ENCODE measurements at regions not wholly inside any gene's neighbourhood (a gene's known extent, or its start where the extent isn't known, plus 50 kb on each side); places are given as distances from the start of the nearest gene placed in this dataset.

DNA sequence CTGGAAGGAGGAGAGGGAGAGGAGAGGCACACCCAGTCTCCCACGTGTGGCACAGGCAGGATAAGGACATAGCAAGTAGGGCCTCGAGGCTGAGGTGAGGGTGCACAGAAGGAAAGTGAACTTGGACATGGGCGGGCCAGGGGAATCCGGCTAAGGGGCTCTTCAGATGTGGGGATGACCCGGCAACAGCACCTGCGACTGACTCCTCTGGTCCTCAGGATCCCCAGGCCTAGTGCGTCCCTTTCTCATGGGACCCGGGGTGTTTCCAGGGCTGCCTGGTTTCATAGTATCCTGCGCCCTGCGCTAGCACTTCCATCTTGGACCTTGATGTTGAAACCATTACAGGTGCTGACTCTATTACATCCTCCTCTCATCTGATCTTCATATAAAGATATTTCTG, 96.1 kb upstream of the LYZL2 start:
- TF ChIP-seq, protein P1, sequence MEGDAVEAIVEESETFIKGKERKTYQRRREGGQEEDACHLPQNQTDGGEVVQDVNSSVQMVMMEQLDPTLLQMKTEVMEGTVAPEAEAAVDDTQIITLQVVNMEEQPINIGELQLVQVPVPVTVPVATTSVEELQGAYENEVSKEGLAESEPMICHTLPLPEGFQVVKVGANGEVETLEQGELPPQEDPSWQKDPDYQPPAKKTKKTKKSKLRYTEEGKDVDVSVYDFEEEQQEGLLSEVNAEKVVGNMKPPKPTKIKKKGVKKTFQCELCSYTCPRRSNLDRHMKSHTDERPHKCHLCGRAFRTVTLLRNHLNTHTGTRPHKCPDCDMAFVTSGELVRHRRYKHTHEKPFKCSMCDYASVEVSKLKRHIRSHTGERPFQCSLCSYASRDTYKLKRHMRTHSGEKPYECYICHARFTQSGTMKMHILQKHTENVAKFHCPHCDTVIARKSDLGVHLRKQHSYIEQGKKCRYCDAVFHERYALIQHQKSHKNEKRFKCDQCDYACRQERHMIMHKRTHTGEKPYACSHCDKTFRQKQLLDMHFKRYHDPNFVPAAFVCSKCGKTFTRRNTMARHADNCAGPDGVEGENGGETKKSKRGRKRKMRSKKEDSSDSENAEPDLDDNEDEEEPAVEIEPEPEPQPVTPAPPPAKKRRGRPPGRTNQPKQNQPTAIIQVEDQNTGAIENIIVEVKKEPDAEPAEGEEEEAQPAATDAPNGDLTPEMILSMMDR (IDR thresholded peaks at IDR 0.05) = no peak
- TF ChIP-seq POLR2A (IDR thresholded peaks at IDR 0.05) = no peak

Data from uterus (tissue), 2 donors.